Esophagus muscularis mucosa (tissue), 4 donors: ENCODE measurements at regions not wholly inside any gene's neighbourhood (a gene's known extent, or its start where the extent isn't known, plus 50 kb on each side); places are given as distances from the start of the nearest gene placed in this dataset.

Experiments
- DNase-seq: peaks from one replicate; pipeline ENCODE4 v3.0.0-alpha.2; 2017; ENCODE audit errors: extremely low spot score
- H3K27ac ChIP-seq, 4 donors: fragments of 200-600 bp; sonication (generic); replicated peaks in 1 of 4; 1 replicate in 3 of 4; 2 replicates in 1 of 4; pipeline ENCODE4 v1.5.1; 2016 to 2019; ENCODE audit warnings: mild to moderate bottlenecking in 1 of 4
- H3K27me3 ChIP-seq, 4 donors: fragments of 200-600 bp; sonication (generic); one replicate each; pipeline versions ENCODE4 v1.5.1 to v1.6.0; 2016 to 2019
- H3K36me3 ChIP-seq, 4 donors: fragments of 200-600 bp; sonication (generic); one replicate each; pipeline ENCODE4 v1.5.1; 2016 to 2019
- H3K4me1 ChIP-seq, 4 donors: fragments of 200-600 bp; sonication (generic); one replicate each; pipeline ENCODE4 v1.5.1; 2016 to 2019
- H3K4me3 ChIP-seq, 4 donors: fragments of 200-600 bp; sonication (generic); 1 replicate in 2 of 4; 2 replicates in 2 of 4; pipeline ENCODE4 v1.5.1; 2016 to 2019; ENCODE audit warnings: mild to moderate bottlenecking in 4 of 4, moderate library complexity in 1 of 4
- H3K9me3 ChIP-seq, 4 donors: fragments of 200-600 bp; sonication (generic); 1 replicate in 3 of 4; 2 replicates in 1 of 4; pipeline ENCODE4 v1.5.1; 2016 to 2019
- EP300 ChIP-seq: sonication (generic); formaldehyde crosslinking; IDR thresholded peaks from one replicate; pipeline ENCODE4 v1.6.1; 2017; ENCODE audit warnings: antibody characterized with exemption
- POLR2A ChIP-seq: fragments of 450-650 bp; IDR thresholded peaks from one replicate; pipeline ENCODE4 v1.6.1; 2017; ENCODE audit warnings: antibody characterized with exemption, moderate library complexity, mild to moderate bottlenecking, low read depth
- POLR2AphosphoS5 ChIP-seq, 2 donors: sonication (generic); formaldehyde crosslinking; IDR thresholded peaks; one replicate each; pipeline ENCODE4 v1.6.1; 2017; ENCODE audit warnings: antibody characterized with exemption in 2 of 2
- WGBS: methylation state at CpG from one replicate; pipeline ENCODE4 v1.1.5; 2018; 5-methylcytosine and 5-hydroxymethylcytosine counted together
- intact Hi-C: fragments of 100-400 bp; cut with DNase I; formaldehyde crosslinking; loops from one replicate; pipeline ENCODE4 v1.15.1; 2023
- TF ChIP-seq, protein P1 (sequence below), 3 experiments: fragments of 200-600 bp in 2 of 3; fragments of 450-650 bp in 1 of 3; sonication (generic) in 2 of 3; IDR thresholded peaks; one replicate each; pipeline ENCODE4 v1.5.1; 2017 to 2019; ENCODE audit warnings: antibody characterized with exemption in 3 of 3, mild to moderate bottlenecking in 2 of 3, moderate library complexity in 1 of 3

- Histone ChIP-seq H3K27me3 (no peaks in the 10 kb centered on the region), H3K27ac (no peak overlapping the region), H3K4me1 (no peaks in the 10 kb centered on the region), H3K9me3 (peaks cover 0 to 4% (median 0%) of the 10 kb centered on the region in 4 donors), H3K36me3 (no peaks in the 10 kb centered on the region), H3K4me3 (no peak overlapping the region)
- TF ChIP-seq EP300, result no peak
- intact Hi-C loops, result no loop called here
- no peak for DNase-seq
- WGBS, result 86% methylated on average over 2 of the region's 2 CpGs
Observed at GRCh38 chr3:61497463-61497862, 63.9 kb upstream of the PTPRG start.

DNA sequence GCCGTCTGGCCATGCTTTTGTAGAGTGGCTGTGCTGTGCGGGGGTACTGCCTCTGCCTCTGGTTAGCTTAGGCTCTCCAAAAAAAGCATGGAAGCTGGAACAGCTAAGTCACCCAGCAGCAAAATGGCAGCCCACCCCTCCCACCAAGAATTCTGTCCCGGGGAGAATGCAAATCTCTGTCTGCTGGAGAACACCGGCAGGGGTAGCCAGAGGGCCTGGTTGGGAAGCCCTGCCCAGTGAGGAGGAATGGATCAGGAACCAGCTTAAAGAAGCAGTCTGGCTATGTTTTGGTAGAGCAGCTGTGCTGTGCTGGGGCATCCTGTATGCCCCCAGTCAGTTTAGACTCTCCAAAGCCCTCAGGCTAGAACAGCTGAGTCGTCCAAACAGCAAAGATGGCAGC lies 56.2 kb upstream of the PTPRG start:
- Histone ChIP-seq H3K4me3 (no peak overlapping the region), H3K27me3 (no peaks in the 10 kb centered on the region), H3K4me1 (no peaks in the 10 kb centered on the region), H3K9me3 (peaks cover 0 to 8% (median 4%) of the 10 kb centered on the region in 4 donors), H3K36me3 (no peaks in the 10 kb centered on the region), H3K27ac (no peak overlapping the region)
- intact Hi-C loops, result no loop called here
- 71% methylated on average over 5 of the region's 5 CpGs for WGBS
- no peak for DNase-seq
- TF ChIP-seq, protein P1, sequence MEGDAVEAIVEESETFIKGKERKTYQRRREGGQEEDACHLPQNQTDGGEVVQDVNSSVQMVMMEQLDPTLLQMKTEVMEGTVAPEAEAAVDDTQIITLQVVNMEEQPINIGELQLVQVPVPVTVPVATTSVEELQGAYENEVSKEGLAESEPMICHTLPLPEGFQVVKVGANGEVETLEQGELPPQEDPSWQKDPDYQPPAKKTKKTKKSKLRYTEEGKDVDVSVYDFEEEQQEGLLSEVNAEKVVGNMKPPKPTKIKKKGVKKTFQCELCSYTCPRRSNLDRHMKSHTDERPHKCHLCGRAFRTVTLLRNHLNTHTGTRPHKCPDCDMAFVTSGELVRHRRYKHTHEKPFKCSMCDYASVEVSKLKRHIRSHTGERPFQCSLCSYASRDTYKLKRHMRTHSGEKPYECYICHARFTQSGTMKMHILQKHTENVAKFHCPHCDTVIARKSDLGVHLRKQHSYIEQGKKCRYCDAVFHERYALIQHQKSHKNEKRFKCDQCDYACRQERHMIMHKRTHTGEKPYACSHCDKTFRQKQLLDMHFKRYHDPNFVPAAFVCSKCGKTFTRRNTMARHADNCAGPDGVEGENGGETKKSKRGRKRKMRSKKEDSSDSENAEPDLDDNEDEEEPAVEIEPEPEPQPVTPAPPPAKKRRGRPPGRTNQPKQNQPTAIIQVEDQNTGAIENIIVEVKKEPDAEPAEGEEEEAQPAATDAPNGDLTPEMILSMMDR (IDR thresholded peaks at IDR 0.05), result no peak
- TF ChIP-seq EP300 (no peak), POLR2A (no peak), POLR2AphosphoS5 (IDR thresholded peaks at IDR 0.05) (no peak)

DNA sequence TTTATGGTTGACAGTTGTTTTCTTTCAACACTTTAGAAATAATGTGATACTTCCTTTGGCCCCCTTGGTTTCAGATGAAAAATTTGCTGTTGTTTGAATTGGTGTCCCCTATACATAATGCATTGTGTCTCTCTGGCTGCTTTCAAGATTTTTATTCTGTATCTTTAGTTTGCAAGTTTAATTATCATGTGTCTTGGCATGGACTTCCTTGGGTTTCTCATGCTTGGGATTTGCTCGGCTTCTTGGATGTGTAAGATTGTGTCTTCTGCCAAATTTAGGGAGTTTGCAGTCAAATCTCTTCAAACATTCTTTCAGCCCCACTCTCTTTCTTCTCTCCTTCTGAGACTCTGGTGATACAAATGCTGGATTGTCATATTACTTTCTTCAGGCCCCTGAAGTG lies 53.4 kb upstream of the PTPRG start:
- intact Hi-C loops, result no loop called here
- H3K4me1 ChIP-seq, result no peaks in the 10 kb centered on the region
- no peak for DNase-seq
- H3K27me3 ChIP-seq, result no peaks in the 10 kb centered on the region
- WGBS, result 62% methylated on average over 1 of the region's 1 CpG
- no peak overlapping the region for H3K4me3 ChIP-seq
- no peaks in the 10 kb centered on the region for H3K36me3 ChIP-seq
- H3K27ac ChIP-seq, result no peak overlapping the region
- H3K9me3 ChIP-seq, result peaks cover 0 to 4% (median 2%) of the 10 kb centered on the region in 4 donors
- TF ChIP-seq POLR2A, result no peak
- TF ChIP-seq POLR2AphosphoS5 (IDR thresholded peaks at IDR 0.05), result no peak
- TF ChIP-seq, protein P1 (IDR thresholded peaks at IDR 0.05), result no peak
- no peak for TF ChIP-seq EP300
